Osteocyte (in vitro differentiated cells): ENCODE measurements at regions not wholly inside any gene's neighbourhood (a gene's known extent, or its start where the extent isn't known, plus 50 kb on each side); places are given as distances from the start of the nearest gene placed in this dataset.

Experiments used
- DNase-seq: peaks from one replicate; pipeline ENCODE4 v3.0.0; 2021; ENCODE audit warnings: mixed read lengths; ENCODE audit not compliant: unreplicated experiment; ENCODE audit errors: extremely low spot score
- H3K27ac Mint-ChIP-seq: one replicate; pipeline ENCODE4 v1.8.0; 2021; ENCODE audit warnings: mild to moderate bottlenecking, mixed read lengths; ENCODE audit not compliant: unreplicated experiment
- H3K27me3 Mint-ChIP-seq: one replicate; pipeline ENCODE4 v1.8.0; 2021; ENCODE audit warnings: mixed read lengths; ENCODE audit not compliant: unreplicated experiment
- H3K36me3 Mint-ChIP-seq: one replicate; pipeline ENCODE4 v1.8.0; 2021; ENCODE audit warnings: mixed read lengths; ENCODE audit not compliant: unreplicated experiment
- H3K4me1 Mint-ChIP-seq: one replicate; pipeline ENCODE4 v1.8.0; 2021; ENCODE audit warnings: mixed read lengths; ENCODE audit not compliant: unreplicated experiment
- H3K4me3 Mint-ChIP-seq: one replicate; pipeline ENCODE4 v1.8.0; 2021; ENCODE audit warnings: mild to moderate bottlenecking, moderate library complexity, mixed read lengths; ENCODE audit not compliant: unreplicated experiment
- H3K9me3 Mint-ChIP-seq: one replicate; pipeline ENCODE4 v1.8.0; 2021; ENCODE audit warnings: mixed read lengths; ENCODE audit not compliant: unreplicated experiment
- CTCF ChIP-seq: fragments of 200-600 bp; sonication (generic); IDR thresholded peaks from 2 replicates; pipeline ENCODE4 v1.5.0; 2021; ENCODE audit warnings: antibody characterized with exemption, mild to moderate bottlenecking, moderate library complexity

GRCh38 chr9:30697958-30698357 lies 1686.5 kb upstream of the ACO1 start:
- no peak for DNase-seq
- Mint-ChIP-seq H3K27me3 (no peaks in the 10 kb centered on the region), H3K4me3 (no peak overlapping the region), H3K4me1 (no peaks in the 10 kb centered on the region), H3K36me3 (no peaks in the 10 kb centered on the region), H3K27ac (no peak overlapping the region), H3K9me3 (peaks cover 3% of the 10 kb centered on the region)
- no peak for TF ChIP-seq CTCF

GRCh38 chr9:30711591-30711990 lies 1672.9 kb upstream of the ACO1 start:
- no peak overlapping the region for H3K4me3 Mint-ChIP-seq
- DNase-seq, result no peak
- H3K27ac Mint-ChIP-seq, result no peak overlapping the region
- H3K27me3 Mint-ChIP-seq, result no peaks in the 10 kb centered on the region
- TF ChIP-seq CTCF, result no peak
- H3K9me3 Mint-ChIP-seq, result peaks cover 4% of the 10 kb centered on the region
- H3K36me3 Mint-ChIP-seq, result no peaks in the 10 kb centered on the region
- no peaks in the 10 kb centered on the region for H3K4me1 Mint-ChIP-seq

GRCh38 chr9:30713243-30713642 lies 1671.2 kb upstream of the ACO1 start:
- Mint-ChIP-seq H3K27ac (no peak overlapping the region), H3K9me3 (no peaks in the 10 kb centered on the region), H3K4me1 (no peaks in the 10 kb centered on the region), H3K36me3 (no peaks in the 10 kb centered on the region), H3K4me3 (no peak overlapping the region), H3K27me3 (no peaks in the 10 kb centered on the region)
- no peak for TF ChIP-seq CTCF
- no peak for DNase-seq

- Mint-ChIP-seq H3K9me3 (no peaks in the 10 kb centered on the region), H3K27ac (no peak overlapping the region), H3K27me3 (no peaks in the 10 kb centered on the region), H3K36me3 (no peaks in the 10 kb centered on the region), H3K4me1 (no peaks in the 10 kb centered on the region), H3K4me3 (no peak overlapping the region)
- DNase-seq, result no peak
- no peak for TF ChIP-seq CTCF
Observed at GRCh38 chr9:30714389-30714788, 1670.1 kb upstream of the ACO1 start.

GRCh38 chr9:30718483-30718882 lies 1666.0 kb upstream of the ACO1 start:
- Mint-ChIP-seq H3K9me3 (no peaks in the 10 kb centered on the region), H3K4me1 (no peaks in the 10 kb centered on the region), H3K27ac (no peak overlapping the region), H3K27me3 (no peaks in the 10 kb centered on the region), H3K4me3 (no peak overlapping the region), H3K36me3 (no peaks in the 10 kb centered on the region)
- no peak for DNase-seq
- TF ChIP-seq CTCF, result no peak
